ENCODE measurements at regions not wholly inside any gene's neighbourhood (a gene's known extent, or its start where the extent isn't known, plus 50 kb on each side); places are given as distances from the start of the nearest gene placed in this dataset.
A peak's percentile ranks its signal among the peaks of the same experiment; 100 is the strongest.

DNA sequence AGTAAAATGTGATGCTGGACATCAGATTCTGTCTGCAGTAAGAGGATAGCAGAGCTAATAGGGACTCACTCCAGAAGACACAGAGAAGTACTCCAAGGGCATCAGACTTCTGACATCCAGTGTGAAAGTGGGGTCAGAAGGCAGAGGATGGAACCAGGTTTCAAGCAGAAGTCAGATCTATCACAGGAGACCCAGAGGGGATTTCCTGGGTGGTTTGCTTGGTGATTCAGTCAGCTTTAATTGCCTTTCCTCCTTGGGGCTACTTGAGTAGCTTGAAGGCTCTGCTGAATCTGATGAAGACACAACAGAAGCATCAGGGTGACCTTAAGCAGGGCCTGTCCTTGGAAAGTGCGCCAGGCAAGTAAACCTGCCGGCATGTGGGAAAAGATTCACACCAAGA is 300.6 kb downstream of the COG6 start:
- DNase-seq (ENCODE audit: low read depth in 4 of 6, low spot score in 6 of 6), result no peak
- Histone ChIP-seq H3K9me3 (ENCODE audit: control insufficient read depth, insufficient read depth, low read length) (no peaks in the 10 kb centered on the region), H3K27me3 (ENCODE audit: control insufficient read depth, insufficient read depth, low read length) (no peaks in the 10 kb centered on the region), H3K36me3 (ENCODE audit: control insufficient read depth, insufficient read depth, low read length) (no peaks in the 10 kb centered on the region), H3K27ac (ENCODE audit: low read depth, low read length) (no peak overlapping the region), H3K4me3 (ENCODE audit: low read depth, low read length) (no peak overlapping the region), H3K4me1 (ENCODE audit: control insufficient read depth, insufficient read depth, low read length) (no peaks in the 10 kb centered on the region)
- WGBS (ENCODE audit: insufficient coverage), result 100% methylated on average over 2 of the region's 2 CpGs

DNA sequence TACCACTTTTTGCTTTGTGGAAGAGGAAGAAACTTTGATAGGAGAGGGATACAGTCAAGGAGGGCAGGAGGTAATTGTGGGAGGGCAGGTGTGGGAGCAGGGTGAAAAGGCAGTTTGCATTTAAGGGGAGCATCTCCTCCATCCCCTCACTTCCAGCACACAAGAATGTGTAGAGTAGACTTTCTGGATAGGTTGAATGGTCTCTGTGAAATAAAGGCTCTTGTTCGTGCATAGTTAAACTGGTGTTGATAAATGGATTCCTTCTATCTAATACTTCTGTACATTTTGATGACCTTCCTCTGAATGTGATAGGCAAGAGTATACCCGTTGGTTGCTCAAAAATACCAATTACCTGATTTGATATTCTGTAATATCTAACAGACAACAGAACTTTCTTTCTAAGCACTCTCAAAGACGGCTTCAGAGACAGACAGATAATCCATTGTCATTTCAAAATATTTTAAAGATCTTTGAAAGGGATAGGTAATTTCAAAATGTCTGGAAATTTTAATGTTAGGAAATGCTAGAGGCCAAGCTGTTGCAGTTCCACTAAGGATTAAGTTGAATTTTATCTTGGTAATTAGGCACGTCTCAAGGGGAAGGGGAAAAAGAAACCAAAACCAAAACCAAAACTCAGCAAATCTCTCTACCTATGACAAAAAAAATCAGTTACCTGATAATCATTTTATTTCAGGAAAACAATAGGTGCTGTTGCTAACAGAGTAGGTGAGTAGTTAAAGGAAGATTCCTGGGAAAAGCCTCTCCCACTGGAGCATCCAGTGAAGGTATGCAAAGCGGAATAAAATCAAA is 302.6 kb downstream of the COG6 start:
- no peaks in the 10 kb centered on the region for H3K27me3 ChIP-seq (ENCODE audit: control insufficient read depth, insufficient read depth, low read length)
- WGBS (ENCODE audit: insufficient coverage), result 100% methylated on average over 1 of the region's 5 CpGs

DNA sequence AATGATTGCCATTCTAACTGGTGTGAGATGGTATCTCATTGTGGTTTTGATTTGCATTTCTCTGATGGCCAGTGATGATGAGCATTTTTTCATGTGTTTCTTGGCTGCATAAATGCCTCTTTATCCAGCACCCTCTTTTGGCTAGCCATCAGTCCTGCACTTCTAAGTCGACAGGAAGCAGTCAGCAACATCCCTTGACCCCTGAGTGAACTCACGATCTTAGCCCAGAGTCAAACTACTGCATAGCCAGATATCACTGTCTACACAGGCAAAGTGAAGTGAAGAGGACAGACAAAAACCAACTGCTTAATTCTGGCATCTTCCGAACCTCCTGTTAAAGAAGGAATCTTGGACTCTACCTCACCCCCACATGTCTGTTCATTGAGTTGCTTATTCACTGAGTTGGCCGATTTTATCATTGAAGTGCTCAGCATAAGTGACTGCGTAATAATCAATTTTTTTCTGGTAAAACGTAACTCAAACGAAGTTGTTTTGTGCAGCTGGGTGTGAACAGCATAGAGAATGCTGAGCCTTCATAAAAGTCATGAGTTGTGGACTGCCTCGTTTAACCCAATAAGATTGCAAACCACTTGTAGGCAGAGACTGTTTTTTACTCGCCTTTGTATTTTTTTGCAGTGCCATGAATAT is 304.2 kb downstream of the COG6 start:
- Histone ChIP-seq H3K4me1 (ENCODE audit: control insufficient read depth, insufficient read depth, low read length) (no peaks in the 10 kb centered on the region), H3K4me3 (ENCODE audit: low read depth, low read length) (no peak overlapping the region), H3K27me3 (ENCODE audit: control insufficient read depth, insufficient read depth, low read length) (no peaks in the 10 kb centered on the region), H3K27ac (ENCODE audit: low read depth, low read length) (no peak overlapping the region), H3K9me3 (ENCODE audit: control insufficient read depth, insufficient read depth, low read length) (no peaks in the 10 kb centered on the region), H3K36me3 (ENCODE audit: control insufficient read depth, insufficient read depth, low read length) (no peaks in the 10 kb centered on the region)
- WGBS (ENCODE audit: insufficient coverage), result 74% methylated on average over 7 of the region's 9 CpGs
- no peak for DNase-seq (ENCODE audit: low read depth in 4 of 6, low spot score in 6 of 6)

More for the DNA sequence above, 302.6 kb downstream of the COG6 start:
- DNase-seq (ENCODE audit: low read depth in 4 of 6, low spot score in 6 of 6), result no peak
- no peaks in the 10 kb centered on the region for H3K9me3 ChIP-seq (ENCODE audit: control insufficient read depth, insufficient read depth, low read length)
- H3K4me3 ChIP-seq (ENCODE audit: low read depth, low read length), result no peak overlapping the region
- no peaks in the 10 kb centered on the region for H3K4me1 ChIP-seq (ENCODE audit: control insufficient read depth, insufficient read depth, low read length)
- no peak overlapping the region for H3K27ac ChIP-seq (ENCODE audit: low read depth, low read length)
- H3K36me3 ChIP-seq (ENCODE audit: control insufficient read depth, insufficient read depth, low read length), result no peaks in the 10 kb centered on the region

DNA sequence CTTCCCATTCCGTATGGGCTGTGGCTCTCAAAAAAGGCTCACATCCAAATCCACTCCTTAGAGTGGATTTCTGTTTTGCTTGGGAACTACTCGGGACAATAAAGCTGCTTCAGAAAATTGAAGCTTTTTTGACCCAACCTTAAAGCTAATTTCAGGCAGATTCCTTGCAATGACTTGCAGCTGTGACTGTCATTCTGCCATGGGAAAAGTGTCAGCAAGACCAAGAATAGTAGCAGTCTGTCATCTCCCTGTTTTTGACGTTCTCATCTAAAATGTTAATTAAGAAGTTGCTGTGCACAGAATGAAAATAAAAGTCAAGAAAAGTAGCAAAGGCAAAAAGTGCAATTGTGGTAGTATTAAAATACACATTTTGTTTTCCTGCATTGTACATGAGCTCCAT is 304.7 kb downstream of the COG6 start:
- no peak overlapping the region for H3K4me3 ChIP-seq (ENCODE audit: low read depth, low read length)
- no peaks in the 10 kb centered on the region for H3K9me3 ChIP-seq (ENCODE audit: control insufficient read depth, insufficient read depth, low read length)
- H3K27me3 ChIP-seq (ENCODE audit: control insufficient read depth, insufficient read depth, low read length), result no peaks in the 10 kb centered on the region
- no peaks in the 10 kb centered on the region for H3K4me1 ChIP-seq (ENCODE audit: control insufficient read depth, insufficient read depth, low read length)
- H3K36me3 ChIP-seq (ENCODE audit: control insufficient read depth, insufficient read depth, low read length), result no peaks in the 10 kb centered on the region
- 88% methylated on average over 1 of the region's 3 CpGs for WGBS (ENCODE audit: insufficient coverage)
- DNase-seq (ENCODE audit: low read depth in 4 of 6, low spot score in 6 of 6), result peak in 1 of 6 donors; percentile 56
- no peak overlapping the region for H3K27ac ChIP-seq (ENCODE audit: low read depth, low read length)

DNA sequence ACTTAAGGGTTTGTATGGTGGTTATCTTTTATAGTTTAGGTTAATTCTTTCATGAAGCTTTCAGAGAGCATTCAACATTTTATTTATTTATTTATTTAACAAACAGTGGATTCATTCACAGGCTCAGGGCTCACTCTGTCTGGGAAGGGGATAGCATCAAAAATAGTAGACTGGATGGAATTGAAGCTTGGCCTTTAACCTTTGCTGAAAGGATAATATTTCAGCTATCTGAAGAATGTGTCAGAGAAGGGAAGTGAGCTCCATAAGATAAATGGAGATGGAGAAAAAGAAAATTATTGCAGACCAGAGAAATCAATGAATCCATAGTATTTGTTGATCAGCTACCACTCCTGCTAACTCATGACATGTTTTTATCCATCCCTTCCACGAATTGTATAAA is 305.6 kb downstream of the COG6 start:
- no CpG with 5 or more reads among the region's 1 CpG for WGBS (ENCODE audit: insufficient coverage)
- no peak for DNase-seq (ENCODE audit: low read depth in 4 of 6, low spot score in 6 of 6)
- no peaks in the 10 kb centered on the region for H3K4me1 ChIP-seq (ENCODE audit: control insufficient read depth, insufficient read depth, low read length)

DNA sequence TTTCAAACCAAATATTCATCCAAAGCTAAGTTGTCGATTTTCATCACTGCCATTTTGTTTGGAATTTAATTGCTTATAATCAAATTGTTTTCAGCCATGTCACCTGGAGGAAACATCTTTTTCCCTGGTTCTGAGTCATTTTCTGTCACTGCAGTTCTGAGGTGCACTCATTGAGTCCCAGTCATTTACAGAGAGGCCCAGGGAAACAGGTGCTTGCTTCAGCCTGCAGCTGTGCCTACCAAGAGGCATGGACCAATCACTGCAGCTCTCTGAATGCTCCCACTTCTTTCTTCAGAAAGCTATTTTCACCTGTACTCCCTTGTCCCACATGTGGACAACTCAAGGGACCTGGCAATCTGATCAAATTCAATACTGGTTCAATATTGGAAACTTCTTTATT is 308.1 kb downstream of the COG6 start:
- Histone ChIP-seq H3K4me3 (ENCODE audit: low read depth, low read length) (no peak overlapping the region), H3K4me1 (ENCODE audit: control insufficient read depth, insufficient read depth, low read length) (no peaks in the 10 kb centered on the region)
- 100% methylated on average over 1 of the region's 1 CpG for WGBS (ENCODE audit: insufficient coverage)

More for the DNA sequence above, 305.6 kb downstream of the COG6 start:
- Histone ChIP-seq H3K9me3 (ENCODE audit: control insufficient read depth, insufficient read depth, low read length) (no peaks in the 10 kb centered on the region), H3K27ac (ENCODE audit: low read depth, low read length) (no peak overlapping the region), H3K27me3 (ENCODE audit: control insufficient read depth, insufficient read depth, low read length) (no peaks in the 10 kb centered on the region), H3K4me3 (ENCODE audit: low read depth, low read length) (no peak overlapping the region), H3K36me3 (ENCODE audit: control insufficient read depth, insufficient read depth, low read length) (no peaks in the 10 kb centered on the region)

DNA sequence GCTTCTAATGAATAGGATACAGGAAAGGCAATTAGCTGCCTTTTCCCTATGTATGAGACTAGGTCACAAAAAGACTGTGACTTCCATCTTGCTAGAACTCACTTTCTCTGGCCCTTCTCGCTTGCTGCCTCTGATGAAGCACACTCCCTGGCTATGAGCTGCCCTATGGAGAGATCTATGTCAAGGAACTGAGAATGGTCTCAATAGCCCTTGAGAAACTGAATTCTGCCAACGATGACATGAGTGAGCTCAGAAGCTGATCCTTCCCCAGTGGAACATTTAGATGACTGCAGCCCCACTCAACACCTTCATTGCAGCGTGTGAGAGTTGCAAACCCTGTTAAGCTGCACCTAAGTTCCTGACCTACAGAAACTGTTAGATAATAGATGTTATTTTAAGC is 309.8 kb downstream of the COG6 start:
- no peak overlapping the region for H3K4me3 ChIP-seq (ENCODE audit: low read depth, low read length)
- WGBS (ENCODE audit: insufficient coverage), result 92% methylated on average over 2 of the region's 3 CpGs

More for the DNA sequence above, 308.1 kb downstream of the COG6 start:
- no peak overlapping the region for H3K27ac ChIP-seq (ENCODE audit: low read depth, low read length)
- DNase-seq (ENCODE audit: low read depth in 4 of 6, low spot score in 6 of 6), result no peak
- H3K27me3 ChIP-seq (ENCODE audit: control insufficient read depth, insufficient read depth, low read length), result no peaks in the 10 kb centered on the region
- no peaks in the 10 kb centered on the region for H3K9me3 ChIP-seq (ENCODE audit: control insufficient read depth, insufficient read depth, low read length)
- no peaks in the 10 kb centered on the region for H3K36me3 ChIP-seq (ENCODE audit: control insufficient read depth, insufficient read depth, low read length)

DNA sequence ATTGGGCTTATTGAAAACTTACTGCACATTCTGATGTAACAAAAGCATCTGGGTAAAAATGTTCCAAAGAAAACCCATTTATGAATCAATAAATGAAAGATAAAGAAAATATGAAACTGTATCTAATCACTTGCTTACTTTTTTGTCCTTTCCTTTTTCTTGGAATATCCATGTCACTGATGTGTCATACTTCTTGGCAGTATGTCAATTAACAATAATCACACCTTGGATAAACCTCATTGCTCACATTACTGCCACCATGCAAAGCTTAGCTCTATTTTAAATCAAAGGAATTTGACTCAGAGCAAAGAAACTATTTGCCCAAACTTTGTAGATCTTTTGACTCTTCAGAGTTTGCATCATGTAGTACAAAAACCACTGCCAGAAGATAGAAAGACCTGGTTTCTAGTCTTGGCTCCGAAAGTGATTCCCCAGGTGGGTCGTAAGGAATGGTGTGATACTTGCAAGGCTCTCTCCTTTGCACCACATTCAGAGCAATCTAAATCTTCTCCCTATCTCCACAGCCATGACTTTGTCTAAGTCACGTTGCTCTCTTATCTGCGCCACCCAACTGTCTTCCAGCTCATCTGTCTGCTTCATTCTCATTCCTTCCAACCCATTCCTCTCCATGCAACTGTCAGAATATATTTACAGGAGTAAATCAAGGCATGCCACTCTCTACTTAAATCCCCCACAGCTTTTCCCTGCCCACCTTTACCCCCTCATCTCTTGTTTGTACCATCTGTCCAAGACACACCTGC is 311.9 kb downstream of the COG6 start:
- no peak for DNase-seq (ENCODE audit: low read depth in 4 of 6, low spot score in 6 of 6)
- no peak overlapping the region for H3K27ac ChIP-seq (ENCODE audit: low read depth, low read length)
- H3K4me3 ChIP-seq (ENCODE audit: low read depth, low read length), result no peak overlapping the region
- H3K27me3 ChIP-seq (ENCODE audit: control insufficient read depth, insufficient read depth, low read length), result no peaks in the 10 kb centered on the region
- H3K36me3 ChIP-seq (ENCODE audit: control insufficient read depth, insufficient read depth, low read length), result no peaks in the 10 kb centered on the region
- 100% methylated on average over 2 of the region's 4 CpGs for WGBS (ENCODE audit: insufficient coverage)
- H3K9me3 ChIP-seq (ENCODE audit: control insufficient read depth, insufficient read depth, low read length), result no peaks in the 10 kb centered on the region
- no peaks in the 10 kb centered on the region for H3K4me1 ChIP-seq (ENCODE audit: control insufficient read depth, insufficient read depth, low read length)

More for the DNA sequence above, 309.8 kb downstream of the COG6 start:
- H3K9me3 ChIP-seq (ENCODE audit: control insufficient read depth, insufficient read depth, low read length), result no peaks in the 10 kb centered on the region
- H3K36me3 ChIP-seq (ENCODE audit: control insufficient read depth, insufficient read depth, low read length), result no peaks in the 10 kb centered on the region
- no peak for DNase-seq (ENCODE audit: low read depth in 4 of 6, low spot score in 6 of 6)
- H3K4me1 ChIP-seq (ENCODE audit: control insufficient read depth, insufficient read depth, low read length), result no peaks in the 10 kb centered on the region
- no peak overlapping the region for H3K27ac ChIP-seq (ENCODE audit: low read depth, low read length)
- no peaks in the 10 kb centered on the region for H3K27me3 ChIP-seq (ENCODE audit: control insufficient read depth, insufficient read depth, low read length)

DNA sequence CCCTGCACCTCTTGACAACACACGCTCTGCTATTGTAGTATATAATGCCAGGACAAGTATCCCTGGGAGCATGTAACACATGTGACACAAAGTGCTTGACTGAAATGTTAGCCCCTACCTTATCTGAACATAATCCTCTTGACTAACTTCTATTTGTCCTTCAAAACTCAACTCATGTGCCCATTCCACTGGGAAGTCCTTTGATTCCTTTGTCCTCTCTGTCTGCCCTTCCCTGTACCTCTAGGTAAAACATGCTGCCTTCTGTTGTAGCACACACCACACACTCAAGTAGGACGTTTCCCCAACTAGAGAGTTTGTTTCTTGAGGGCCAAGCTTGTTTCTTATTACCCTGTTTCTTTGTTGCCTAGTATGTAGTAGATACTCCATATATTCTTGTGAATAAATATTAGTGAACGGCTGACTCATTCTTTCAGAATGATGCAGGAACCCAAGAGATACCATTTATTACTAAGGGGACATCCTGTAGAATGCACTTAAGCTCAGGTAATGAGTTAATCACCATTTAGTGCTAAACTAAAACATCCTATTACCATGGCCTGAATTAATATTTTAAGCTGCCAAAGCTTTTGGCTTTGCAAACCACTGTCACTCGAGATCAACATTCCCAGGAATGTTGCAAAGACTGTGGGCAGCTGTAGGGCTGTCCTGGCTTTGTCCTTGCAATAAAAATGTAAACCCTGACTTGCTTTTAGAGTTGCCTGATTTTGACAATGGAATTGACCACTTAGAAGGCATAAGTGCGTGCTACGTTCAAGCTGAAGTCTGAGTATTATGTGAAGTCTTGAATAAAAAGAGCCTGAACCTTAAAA is 313.4 kb downstream of the COG6 start:
- no peak for DNase-seq (ENCODE audit: low read depth in 4 of 6, low spot score in 6 of 6)
- H3K4me3 ChIP-seq (ENCODE audit: low read depth, low read length), result no peak overlapping the region
- H3K9me3 ChIP-seq (ENCODE audit: control insufficient read depth, insufficient read depth, low read length), result no peaks in the 10 kb centered on the region
- H3K27ac ChIP-seq (ENCODE audit: low read depth, low read length), result no peak overlapping the region
- no peaks in the 10 kb centered on the region for H3K36me3 ChIP-seq (ENCODE audit: control insufficient read depth, insufficient read depth, low read length)
- H3K4me1 ChIP-seq (ENCODE audit: control insufficient read depth, insufficient read depth, low read length), result no peaks in the 10 kb centered on the region
- no peaks in the 10 kb centered on the region for H3K27me3 ChIP-seq (ENCODE audit: control insufficient read depth, insufficient read depth, low read length)
- WGBS (ENCODE audit: insufficient coverage), result 97% methylated on average over 4 of the region's 6 CpGs
